ENCODE measurements at regions not wholly inside any gene's neighbourhood (a gene's known extent, or its start where the extent isn't known, plus 50 kb on each side); places are given as distances from the start of the nearest gene placed in this dataset.

DNA sequence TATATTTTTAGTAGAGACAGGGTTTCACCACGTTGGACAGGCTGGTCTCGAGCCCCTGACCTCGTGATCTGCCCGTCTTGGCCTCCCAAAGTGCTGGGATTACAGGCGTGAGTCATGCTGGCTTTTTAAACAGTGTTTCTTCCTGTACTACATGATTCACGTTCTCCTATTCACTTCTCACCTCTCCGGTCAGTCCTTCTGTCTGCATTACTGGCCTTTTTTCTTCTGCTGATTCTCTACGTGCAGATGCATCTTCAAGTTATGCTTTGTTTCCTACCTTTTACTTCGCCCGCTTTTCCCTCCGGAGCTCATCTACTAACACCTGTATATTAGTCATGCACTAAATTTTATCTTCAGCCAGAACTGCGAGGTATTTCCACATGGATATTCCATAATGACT lies 296.2 kb upstream of the FLRT2 start:
- TF ChIP-seq, protein P1, sequence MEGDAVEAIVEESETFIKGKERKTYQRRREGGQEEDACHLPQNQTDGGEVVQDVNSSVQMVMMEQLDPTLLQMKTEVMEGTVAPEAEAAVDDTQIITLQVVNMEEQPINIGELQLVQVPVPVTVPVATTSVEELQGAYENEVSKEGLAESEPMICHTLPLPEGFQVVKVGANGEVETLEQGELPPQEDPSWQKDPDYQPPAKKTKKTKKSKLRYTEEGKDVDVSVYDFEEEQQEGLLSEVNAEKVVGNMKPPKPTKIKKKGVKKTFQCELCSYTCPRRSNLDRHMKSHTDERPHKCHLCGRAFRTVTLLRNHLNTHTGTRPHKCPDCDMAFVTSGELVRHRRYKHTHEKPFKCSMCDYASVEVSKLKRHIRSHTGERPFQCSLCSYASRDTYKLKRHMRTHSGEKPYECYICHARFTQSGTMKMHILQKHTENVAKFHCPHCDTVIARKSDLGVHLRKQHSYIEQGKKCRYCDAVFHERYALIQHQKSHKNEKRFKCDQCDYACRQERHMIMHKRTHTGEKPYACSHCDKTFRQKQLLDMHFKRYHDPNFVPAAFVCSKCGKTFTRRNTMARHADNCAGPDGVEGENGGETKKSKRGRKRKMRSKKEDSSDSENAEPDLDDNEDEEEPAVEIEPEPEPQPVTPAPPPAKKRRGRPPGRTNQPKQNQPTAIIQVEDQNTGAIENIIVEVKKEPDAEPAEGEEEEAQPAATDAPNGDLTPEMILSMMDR (conservative IDR thresholded peaks at IDR 0.05; ENCODE audit: low read length) = no peak
- TF ChIP-seq EZH2phosphoT487 (IDR thresholded peaks at IDR 0.05; ENCODE audit: borderline replicate concordance, low read depth, low read length) = no peak

All from OCI-LY7 (cell line).